RWPE2 (cell line): ENCODE measurements at regions not wholly inside any gene's neighbourhood (a gene's known extent, or its start where the extent isn't known, plus 50 kb on each side); places are given as distances from the start of the nearest gene placed in this dataset.

Source experiments
- ATAC-seq: fragments of 200-7000 bp; cut with Tn5 transposase; 3 replicates; pipeline ENCODE4 v1.9.1; 2021; ENCODE audit warnings: low read depth
- DNase-seq: peaks from one replicate; pipeline ENCODE4 v3.0.0-alpha.2; 2020; ENCODE audit warnings: low spot score
- H3K27ac ChIP-seq: fragments of 450-650 bp; 2 replicates; pipeline ENCODE4 v1.5.1; 2017; ENCODE audit warnings: mild to moderate bottlenecking; ENCODE audit not compliant: poor library complexity, severe bottlenecking
- H3K27me3 ChIP-seq: fragments of 250-450 bp; sonication (Bioruptor Pico); 2 replicates; pipeline ENCODE4 v1.5.1; 2021; ENCODE audit warnings: mild to moderate bottlenecking, moderate library complexity; ENCODE audit not compliant: insufficient read depth, poor library complexity, severe bottlenecking
- H3K36me3 ChIP-seq: fragments of 250-450 bp; sonication (Bioruptor Pico); 2 replicates; pipeline ENCODE4 v1.5.1; 2020; ENCODE audit warnings: low read depth, mild to moderate bottlenecking, moderate library complexity
- H3K4me1 ChIP-seq: fragments of 250-450 bp; sonication (Bioruptor Pico); 2 replicates; pipeline ENCODE4 v1.5.1; 2021; ENCODE audit warnings: mild to moderate bottlenecking, moderate library complexity; ENCODE audit not compliant: insufficient read depth, poor library complexity, severe bottlenecking
- H3K4me3 ChIP-seq: fragments of 250-450 bp; sonication (Bioruptor Pico); 2 replicates; pipeline ENCODE4 v1.5.1; 2021; ENCODE audit warnings: mild to moderate bottlenecking, moderate library complexity; ENCODE audit not compliant: severe bottlenecking
- H3K9me3 ChIP-seq: fragments of 250-450 bp; sonication (Bioruptor Pico); 2 replicates; pipeline ENCODE4 v1.5.1; 2021; ENCODE audit warnings: mild to moderate bottlenecking, moderate library complexity; ENCODE audit not compliant: severe bottlenecking
- TF ChIP-seq, protein P1 (sequence below): fragments of 450-650 bp; IDR thresholded peaks from one replicate; pipeline ENCODE4 v1.5.1; 2017; ENCODE audit warnings: mild to moderate bottlenecking, moderate library complexity; ENCODE audit not compliant: poor library complexity, severe bottlenecking

DNA sequence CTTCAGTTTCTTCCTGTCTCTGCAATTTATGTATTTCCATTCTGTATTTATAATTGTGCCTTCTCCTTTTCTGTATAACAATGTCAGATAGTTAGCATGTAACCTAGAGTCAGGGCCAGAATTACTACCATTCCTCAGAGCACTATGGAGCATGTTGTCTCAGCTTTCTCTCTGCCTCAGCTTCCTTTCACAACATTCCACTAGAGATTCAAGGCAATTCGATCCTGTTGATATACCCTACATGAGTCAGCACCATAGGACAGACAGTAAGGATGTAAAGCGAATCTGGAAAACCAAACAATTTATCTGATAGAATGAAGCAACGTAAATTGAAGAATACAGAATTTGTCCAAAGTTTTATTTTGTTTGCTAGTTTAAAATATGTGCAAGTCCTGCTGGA, 728.3 kb upstream of the SEMA6A start:
- no peaks in the 10 kb centered on the region for H3K27me3 ChIP-seq
- DNase-seq (no peak), ATAC-seq (peak; percentile 36; the same call in 1 of the 3 replicates)
- no peaks in the 10 kb centered on the region for H3K36me3 ChIP-seq
- H3K9me3 ChIP-seq = no peaks in the 10 kb centered on the region
- H3K4me1 ChIP-seq = no peaks in the 10 kb centered on the region
- TF ChIP-seq, protein P1, sequence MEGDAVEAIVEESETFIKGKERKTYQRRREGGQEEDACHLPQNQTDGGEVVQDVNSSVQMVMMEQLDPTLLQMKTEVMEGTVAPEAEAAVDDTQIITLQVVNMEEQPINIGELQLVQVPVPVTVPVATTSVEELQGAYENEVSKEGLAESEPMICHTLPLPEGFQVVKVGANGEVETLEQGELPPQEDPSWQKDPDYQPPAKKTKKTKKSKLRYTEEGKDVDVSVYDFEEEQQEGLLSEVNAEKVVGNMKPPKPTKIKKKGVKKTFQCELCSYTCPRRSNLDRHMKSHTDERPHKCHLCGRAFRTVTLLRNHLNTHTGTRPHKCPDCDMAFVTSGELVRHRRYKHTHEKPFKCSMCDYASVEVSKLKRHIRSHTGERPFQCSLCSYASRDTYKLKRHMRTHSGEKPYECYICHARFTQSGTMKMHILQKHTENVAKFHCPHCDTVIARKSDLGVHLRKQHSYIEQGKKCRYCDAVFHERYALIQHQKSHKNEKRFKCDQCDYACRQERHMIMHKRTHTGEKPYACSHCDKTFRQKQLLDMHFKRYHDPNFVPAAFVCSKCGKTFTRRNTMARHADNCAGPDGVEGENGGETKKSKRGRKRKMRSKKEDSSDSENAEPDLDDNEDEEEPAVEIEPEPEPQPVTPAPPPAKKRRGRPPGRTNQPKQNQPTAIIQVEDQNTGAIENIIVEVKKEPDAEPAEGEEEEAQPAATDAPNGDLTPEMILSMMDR = no peak
- H3K4me3 ChIP-seq = no peak overlapping the region
- H3K27ac ChIP-seq = no peak overlapping the region

- ATAC-seq (no peak), DNase-seq (no peak)
- Histone ChIP-seq H3K36me3 (no peaks in the 10 kb centered on the region), H3K4me1 (no peaks in the 10 kb centered on the region), H3K9me3 (no peaks in the 10 kb centered on the region), H3K27me3 (no peaks in the 10 kb centered on the region), H3K4me3 (no peak overlapping the region), H3K27ac (no peak overlapping the region)
- TF ChIP-seq, protein P1 = no peak
Observed at GRCh38 chr5:117302473-117302872, 727.9 kb upstream of the SEMA6A start.

- Histone ChIP-seq H3K4me1 (no peaks in the 10 kb centered on the region), H3K36me3 (no peaks in the 10 kb centered on the region), H3K4me3 (no peak overlapping the region), H3K27ac (no peak overlapping the region), H3K9me3 (no peaks in the 10 kb centered on the region), H3K27me3 (no peaks in the 10 kb centered on the region)
- TF ChIP-seq, protein P1 = no peak
- DNase-seq (no peak), ATAC-seq (no peak)
Observed at GRCh38 chr5:117299936-117300328, 725.3 kb upstream of the SEMA6A start.

GRCh38 chr5:117299224-117299935, 724.8 kb upstream of the SEMA6A start:
- Histone ChIP-seq H3K27ac (no peak overlapping the region), H3K36me3 (no peaks in the 10 kb centered on the region), H3K4me3 (no peak overlapping the region), H3K4me1 (no peaks in the 10 kb centered on the region), H3K27me3 (no peaks in the 10 kb centered on the region), H3K9me3 (no peaks in the 10 kb centered on the region)
- no peak for ATAC-seq
- no peak for DNase-seq
- TF ChIP-seq, protein P1 = no peak

DNA sequence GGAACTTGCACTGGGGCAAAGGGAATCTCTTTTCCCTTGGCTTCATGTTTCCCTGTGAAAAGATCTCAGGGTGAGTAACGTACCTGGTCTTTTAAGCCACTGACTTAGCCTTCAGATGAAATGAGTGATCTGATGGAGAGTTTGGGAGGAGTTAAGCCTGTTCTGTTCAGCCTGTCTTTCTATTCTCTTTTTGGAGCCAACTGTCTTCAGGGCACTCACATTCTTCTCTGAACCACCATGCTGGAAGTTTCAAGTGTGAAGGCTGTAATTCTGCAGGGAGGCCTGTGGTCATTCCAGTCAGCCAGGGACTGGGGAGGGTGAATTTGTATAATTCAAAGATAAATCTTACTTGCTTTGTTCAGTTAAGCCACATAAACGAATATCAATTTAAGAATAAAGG, 722.2 kb upstream of the SEMA6A start:
- ATAC-seq (no peak), DNase-seq (no peak)
- H3K27me3 ChIP-seq = no peaks in the 10 kb centered on the region
- no peaks in the 10 kb centered on the region for H3K36me3 ChIP-seq
- no peaks in the 10 kb centered on the region for H3K9me3 ChIP-seq
- no peaks in the 10 kb centered on the region for H3K4me1 ChIP-seq
- TF ChIP-seq, protein P1 = no peak
- no peak overlapping the region for H3K27ac ChIP-seq
- no peak overlapping the region for H3K4me3 ChIP-seq
